GM19043 (cell line): ENCODE measurements at regions not wholly inside any gene's neighbourhood (a gene's known extent, or its start where the extent isn't known, plus 50 kb on each side); places are given as distances from the start of the nearest gene placed in this dataset.

ENCODE experiments used
- ATAC-seq: cut with Tn5 transposase; IDR thresholded peaks from one replicate; pipeline ENCODE4 v1.9.1; 2021; ENCODE audit warnings: low read depth; ENCODE audit not compliant: unreplicated experiment

DNA sequence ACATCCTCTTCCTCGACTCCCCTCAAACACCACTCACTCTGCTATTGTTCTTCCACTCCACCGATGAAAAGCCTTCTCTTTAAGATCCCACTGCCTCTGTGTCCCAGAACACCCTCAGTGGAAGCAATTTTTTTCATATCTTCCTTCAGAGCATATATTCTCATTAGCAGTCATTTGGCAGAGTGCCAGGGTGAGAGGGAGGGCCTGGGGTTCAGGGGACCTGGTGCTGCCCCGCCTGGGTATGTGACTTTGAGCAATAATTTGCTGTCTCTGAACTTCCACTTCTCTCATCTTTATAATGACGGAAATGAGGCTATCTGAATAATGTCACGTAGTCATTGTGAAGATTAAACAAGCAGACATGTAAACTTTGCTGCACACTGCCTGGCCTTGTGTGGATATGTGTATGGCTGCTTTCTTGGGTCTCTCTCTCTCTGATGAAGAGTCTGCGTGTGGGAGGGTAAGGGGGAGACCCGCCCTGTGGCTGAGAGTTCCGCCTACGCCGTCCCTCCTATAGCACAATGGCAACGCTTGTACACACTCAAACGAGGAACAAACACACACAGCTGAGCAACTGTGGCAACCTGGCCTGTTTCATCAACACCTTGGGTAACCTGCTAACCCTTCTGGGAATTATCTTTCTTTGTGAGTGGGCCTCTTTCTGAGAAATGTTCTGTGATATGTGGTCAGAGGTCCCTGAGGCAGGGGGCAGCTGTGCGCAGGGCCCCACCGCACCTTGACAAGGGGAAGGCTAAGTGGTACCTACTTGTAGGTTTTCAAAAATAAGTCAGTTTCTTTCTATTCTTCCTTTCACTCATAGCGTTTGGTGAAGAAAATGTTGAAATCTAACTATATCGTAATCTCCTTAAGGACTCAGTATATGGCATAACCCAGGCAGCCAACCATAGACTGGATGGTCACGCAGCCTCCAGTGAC lies 369.8 kb downstream of the SV2B start:
- no peak for ATAC-seq

DNA sequence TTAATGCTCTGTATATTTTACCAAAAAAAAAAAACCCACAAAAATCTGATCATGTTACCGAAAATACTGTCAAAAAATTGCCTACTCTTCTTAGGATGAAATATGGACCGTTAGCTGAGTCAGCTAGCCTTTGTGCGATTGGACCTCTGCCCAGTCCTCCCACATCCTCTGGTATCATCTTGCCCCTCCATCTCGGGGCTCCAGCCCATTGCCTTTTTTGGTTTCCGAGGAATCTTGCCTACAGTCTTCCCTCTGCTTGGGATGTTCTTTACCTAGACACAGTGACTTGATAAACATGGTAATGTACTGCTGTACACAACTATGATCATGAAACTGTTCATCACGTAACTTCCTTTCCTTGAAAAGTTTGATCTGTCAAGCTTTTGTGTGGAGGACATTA lies 371.4 kb downstream of the SV2B start:
- no peak for ATAC-seq

DNA sequence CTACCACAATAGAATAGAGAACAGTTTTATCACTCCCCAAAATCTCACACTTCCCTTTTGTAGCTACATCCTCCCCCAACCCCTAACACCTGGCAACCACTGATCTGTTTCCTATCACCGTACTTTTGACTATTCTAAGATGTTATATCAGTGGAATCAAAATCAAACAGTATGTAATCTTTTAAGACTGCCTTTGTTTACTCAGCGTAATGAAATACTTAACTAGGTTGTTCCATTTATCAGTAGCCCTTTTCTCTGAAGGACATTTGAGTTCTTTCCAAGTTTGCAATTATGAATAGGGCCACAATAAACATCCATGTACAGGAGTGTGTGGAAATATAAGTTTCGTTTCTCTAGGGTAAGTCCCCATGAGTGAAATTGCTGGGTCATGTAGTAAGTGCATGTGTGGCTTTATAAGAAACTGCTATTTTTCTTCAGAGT lies 372.3 kb downstream of the SV2B start:
- no peak for ATAC-seq

DNA sequence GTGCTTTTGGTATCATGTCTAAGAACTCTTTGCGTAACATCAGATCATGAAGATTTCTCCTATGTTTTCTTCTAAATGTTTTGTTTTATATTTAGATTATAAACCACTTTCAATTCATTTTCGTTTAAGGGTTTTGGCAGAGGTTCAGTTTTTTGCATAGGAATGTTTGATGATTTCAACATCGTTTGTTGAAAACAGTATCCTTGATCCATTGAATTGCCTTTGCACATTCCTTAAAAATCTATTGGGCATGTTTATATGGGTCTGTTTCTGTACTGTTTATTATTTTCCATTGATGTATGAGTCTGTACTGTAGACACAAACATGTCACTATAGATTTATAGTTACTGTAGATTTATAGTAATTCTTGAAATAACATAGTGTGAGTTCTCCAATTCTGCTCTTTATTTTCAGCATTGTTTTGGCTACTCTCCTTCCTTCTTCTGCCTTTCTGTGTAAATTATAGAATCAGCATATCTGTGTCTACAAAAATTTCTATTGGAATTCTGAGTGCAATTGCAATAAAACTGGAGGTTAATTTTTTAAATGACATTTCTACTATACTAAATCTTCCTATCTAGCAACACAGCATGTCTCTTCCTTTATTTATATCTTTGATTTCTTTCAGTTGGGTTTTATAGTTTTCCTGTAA lies 374.0 kb downstream of the SV2B start:
- no peak for ATAC-seq

DNA sequence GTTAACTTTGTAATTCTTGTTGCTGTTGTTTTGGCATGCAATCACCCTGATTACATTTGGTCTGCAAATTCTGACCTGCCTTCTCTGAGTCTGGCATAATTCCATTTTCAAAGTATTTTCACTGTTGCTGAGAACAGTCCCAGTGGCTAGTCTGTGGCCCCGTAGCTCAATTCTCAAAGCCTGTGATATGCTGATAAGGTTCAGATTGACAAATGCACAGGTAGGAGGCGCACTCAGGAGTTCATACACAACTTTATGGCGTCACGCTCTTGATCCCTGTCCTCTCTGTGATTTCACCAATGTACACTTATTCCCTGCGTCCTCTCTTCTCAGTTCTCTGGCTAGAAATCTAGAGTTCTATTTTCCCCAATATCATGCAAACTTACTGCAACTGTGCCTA lies 376.6 kb upstream of the SLCO3A1 start:
- no peak for ATAC-seq

DNA sequence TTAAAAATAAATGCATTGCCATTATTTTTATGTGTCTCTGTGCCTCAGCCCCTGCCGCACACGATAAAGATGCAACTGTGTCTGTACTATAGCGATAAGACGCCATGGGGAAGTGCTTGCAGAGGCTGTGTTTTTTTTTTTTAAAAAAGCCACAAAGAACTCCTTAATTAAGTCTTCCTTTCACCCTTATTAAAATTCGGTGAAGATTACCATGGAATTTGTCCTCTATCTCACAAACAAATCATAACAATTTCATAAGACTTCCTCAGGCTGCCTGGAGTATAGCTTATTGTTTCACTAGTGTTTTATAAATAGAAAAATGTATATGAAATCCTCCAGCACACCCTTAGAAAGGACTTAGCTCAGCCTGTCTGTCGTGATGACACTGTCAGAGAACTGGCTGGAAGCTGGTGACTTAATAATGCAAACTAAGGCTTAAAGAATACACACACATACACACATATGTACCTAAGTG lies 374.8 kb upstream of the SLCO3A1 start:
- no peak for ATAC-seq

DNA sequence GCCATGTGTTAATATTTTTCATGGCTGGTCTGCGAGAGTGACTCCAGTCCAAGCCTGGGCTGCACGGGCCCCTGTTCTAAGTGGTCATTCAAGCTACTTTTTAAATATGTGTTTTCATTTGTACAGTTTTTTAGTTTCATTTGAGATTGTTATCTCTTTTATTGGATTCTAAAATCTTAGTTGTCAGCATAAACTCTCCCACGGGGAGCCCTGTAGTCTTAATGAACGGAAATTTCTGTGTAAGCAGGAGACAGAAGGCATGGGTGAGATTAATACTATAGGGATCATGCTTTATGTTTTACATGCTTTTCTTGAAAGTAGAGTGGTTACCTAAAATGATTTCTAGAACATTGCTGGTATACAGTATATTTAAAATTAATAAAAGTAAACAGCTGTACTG lies 373.1 kb upstream of the SLCO3A1 start:
- no peak for ATAC-seq

DNA sequence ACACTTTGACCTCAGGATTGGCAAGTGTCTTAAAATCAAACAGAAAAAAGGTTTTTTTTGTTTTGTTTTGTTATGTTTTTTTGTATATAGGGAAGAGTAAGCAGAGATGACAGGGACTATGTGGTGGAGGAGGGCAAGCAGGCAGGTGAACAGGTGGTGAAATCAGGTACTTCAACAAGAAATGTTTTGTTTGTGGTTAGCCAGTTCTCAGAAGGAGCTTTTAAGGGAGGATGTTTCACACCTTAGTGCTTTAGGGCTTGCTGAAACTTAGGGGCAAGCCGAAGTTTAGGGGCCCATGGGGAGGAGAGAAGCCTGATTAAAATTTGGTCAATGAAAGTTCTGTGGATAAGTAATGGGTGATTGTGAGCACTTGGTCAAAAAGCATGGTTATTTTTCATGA lies 370.7 kb upstream of the SLCO3A1 start:
- no peak for ATAC-seq

DNA sequence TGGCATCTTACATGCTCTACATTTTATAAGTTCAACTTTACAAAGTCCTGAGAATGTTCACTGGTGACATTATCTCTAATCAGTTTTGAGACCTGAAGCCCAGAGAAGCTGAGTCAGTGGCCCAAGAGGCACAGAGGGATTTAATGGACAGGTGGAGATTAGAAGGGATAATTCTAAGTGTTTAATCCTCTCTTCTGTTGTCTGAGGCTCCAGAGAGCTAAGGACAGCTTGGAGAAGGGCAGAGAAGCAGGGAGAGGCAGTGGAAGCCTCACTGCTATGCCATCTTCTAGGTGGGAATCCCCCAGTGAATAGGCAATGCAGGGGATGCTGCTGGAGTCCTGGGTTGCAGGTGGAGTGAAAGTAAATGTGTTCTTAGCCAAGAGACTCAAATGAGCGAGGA lies 369.4 kb upstream of the SLCO3A1 start:
- no peak for ATAC-seq

DNA sequence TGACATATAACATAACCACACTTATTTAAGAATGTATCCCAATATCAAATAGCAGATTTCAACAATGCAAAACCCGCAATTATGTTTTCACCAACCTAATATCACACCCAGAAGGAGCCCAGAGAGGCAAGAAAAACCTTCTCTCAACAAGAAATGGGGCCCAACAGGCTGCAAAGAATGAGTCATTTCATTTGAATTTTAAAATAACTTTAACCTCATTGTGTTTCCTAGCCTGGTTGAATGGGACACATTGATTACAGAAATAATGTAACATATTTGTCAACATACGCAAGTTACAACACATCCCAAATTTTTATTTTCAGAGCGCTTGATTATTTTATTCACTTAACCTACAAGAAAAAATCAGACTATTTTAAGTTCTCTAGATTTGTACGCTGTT lies 365.1 kb upstream of the SLCO3A1 start:
- no peak for ATAC-seq

DNA sequence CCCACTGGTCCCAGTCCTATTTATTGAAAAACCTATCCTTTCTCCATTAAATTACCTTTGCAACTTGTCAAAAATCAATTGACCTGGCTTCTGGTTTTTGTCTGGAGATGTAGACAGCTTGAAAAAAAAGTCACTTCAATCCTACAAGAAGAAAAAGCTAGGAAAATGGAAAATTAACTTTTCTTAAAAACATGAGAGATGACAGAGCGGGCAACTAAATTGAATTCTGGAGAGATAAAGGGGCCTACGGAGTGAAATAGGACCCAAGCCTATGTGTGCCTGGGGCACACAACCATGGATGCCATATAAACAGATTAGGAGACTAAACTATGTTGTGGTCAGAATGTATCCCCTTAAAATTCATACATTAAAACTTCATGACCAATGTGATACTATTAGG lies 363.3 kb upstream of the SLCO3A1 start:
- ATAC-seq, result no peak

DNA sequence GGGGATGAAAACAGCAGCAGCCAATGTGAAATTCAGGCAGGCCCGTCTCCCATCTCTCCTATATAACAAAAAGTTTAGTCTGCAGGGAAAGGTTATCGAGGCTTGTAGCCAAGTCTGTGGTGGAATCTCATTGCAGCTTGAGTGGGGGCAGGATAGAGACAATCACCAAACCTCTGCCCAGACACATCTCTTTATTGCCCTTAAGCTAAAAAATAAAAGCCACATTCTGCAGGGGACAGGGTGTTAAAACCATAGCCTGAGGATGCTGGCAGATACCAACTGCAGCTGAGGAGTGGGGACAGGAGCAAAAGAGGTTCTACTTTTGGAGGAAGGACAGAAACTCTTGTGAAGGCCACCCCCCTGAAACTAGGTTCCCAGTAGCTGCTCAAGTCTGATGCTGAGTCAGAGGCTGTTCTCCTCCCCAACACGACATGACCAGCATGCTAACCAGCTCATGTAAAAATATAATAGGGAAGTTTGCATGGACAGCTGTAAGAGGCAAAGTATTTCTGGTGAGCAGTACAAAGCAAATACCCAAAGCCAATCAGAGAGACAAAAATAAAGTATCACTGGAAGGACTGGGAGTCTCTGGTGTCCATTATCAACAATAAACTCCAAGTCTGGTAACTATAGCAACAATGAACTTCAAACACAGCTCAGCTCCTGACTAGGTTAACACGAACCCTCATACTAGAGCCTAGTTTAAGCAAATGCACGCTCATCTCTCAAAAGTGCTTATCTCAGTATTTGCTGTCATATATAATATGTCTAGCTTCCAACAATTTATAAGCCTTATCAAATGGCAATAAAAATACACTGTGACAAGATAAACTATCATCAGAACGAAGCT lies 362.2 kb upstream of the SLCO3A1 start:
- no peak for ATAC-seq

DNA sequence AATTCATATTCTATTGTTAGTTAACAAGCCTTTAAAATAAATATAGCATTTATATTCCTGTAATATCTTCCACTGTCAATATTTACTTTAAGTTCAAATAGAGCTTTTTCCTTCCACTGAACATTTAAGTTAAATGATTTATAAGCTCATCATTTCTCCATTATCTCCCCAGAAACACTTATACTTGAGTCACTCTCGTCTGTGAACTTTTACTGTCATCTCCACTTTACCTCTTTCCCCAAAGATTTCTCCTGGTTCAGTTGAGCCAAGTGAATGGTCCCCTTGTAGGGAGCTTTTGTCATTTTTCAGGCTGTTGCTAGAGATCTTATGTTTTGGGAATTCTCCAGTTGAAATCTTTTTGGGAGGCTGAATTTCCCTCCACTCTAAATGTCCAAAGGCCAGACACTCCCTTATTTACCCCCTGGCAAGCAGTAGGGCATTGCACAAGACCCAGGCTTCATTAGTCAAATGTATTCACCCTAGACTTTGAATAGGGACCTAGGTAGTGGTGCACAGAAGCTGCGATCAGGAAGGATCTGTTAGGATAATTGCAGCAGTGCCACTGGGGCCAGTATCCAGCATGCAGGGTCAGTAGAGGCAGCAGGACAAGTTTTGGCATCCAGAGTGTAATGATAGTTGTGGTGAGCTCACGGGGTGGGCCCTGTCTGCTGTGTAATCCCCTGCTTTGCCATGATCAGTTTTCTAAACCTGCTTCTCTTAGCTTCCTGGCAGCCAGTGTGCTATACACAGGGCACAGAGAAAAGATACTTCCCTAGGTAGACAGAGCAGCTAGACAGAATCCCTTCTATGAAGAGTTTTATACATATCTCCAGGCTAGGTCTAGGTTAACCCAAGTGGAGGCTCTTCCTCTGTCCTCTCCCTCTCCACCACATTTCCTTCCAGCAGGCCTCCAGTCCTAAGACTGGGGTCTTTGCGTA lies 356.5 kb upstream of the SLCO3A1 start:
- no peak for ATAC-seq

DNA sequence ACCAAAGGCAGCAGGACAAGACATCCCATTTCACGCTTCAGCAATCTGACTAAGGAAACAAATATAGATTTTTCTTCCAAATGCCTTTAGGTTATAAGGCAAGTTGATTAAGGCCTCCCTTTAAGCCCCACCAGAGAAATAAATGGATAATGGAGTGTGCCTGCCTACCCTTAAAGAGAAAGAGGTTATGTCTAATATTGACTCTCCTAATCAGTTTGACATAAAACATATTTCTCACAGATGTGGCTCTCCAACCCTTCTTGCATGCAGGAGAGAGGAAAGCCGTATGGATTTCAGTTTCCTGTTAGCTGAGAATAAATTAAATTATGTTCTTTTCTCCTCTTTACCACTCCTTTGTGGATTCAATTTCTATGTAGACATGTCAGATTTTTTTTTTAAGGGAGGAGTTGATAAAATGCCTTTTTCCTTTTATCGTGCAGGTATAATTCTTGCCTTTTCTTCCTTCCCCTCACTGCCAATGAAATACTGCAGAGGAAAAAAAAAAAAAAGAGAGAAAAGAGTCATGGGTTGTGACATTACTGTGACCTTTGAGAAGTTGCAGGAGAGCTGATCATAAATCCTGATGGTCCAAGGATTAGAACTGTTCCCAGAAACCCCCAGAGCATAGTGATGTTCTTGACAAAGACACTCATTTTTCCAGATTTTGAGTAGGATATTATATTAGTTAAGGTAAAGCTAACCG lies 355.3 kb upstream of the SLCO3A1 start:
- no peak for ATAC-seq

DNA sequence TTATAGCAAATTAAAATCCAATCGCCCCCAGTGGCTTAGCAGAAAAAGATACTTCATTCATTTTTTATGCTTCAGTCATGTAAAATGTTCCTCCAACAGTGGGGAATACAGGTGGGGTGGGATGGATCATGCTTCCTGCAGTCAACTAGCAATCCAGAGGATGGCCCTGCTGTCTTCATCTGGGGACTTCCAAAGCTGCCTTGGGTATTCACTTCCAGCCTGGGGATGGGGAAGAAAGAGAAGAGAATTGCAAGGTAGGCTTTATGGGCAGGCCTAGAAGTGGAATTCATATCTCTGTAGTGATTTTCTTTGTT lies 354.8 kb upstream of the SLCO3A1 start:
- ATAC-seq, result no peak

DNA sequence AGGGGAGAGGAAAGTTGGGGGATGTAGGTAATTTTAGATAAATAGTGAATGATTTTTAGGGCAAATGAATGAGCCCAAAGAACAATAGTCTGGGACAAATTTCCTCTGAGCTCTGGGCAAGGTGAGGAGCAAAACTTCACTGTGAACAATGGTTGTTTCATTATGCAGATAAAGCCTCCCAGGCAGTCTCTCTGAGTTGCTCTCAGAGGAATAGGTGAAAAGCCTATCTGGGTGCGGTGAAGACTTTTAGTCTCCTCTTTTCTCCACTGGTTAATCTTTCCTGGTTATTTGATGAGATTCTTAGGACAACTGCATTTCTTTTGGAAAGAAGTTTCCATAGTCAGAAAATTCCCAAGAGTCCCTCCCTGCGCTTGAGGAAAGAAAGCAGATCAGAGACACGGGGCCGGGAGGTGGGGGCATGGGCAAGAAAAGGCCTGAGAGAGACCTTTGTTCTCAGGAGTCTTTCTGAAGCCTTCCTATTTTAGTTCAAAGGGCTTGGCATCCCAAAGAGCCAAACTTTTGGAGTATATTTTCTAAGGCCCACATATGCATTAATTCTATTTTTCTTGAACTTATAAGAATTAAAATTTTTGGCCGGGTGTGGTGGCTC lies 353.6 kb upstream of the SLCO3A1 start:
- ATAC-seq, result no peak

DNA sequence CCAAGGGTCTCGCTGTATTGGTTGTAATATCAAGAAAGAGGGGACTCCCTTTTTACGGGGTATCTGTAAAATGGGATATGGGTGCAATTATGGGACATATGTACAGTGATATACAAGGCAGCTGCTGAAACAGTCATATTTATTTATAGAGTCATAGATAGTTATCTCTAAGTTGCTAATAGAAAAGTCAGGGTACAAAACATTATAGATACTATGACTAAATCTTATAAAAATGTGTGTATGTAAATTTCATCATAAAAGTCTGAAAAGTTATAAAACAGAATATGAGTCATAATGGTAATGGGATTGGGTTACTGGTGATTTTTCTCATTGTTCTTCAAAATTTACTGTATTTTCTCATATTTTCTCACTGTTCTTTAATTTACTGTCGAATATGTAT lies 344.9 kb upstream of the SLCO3A1 start:
- no peak for ATAC-seq

DNA sequence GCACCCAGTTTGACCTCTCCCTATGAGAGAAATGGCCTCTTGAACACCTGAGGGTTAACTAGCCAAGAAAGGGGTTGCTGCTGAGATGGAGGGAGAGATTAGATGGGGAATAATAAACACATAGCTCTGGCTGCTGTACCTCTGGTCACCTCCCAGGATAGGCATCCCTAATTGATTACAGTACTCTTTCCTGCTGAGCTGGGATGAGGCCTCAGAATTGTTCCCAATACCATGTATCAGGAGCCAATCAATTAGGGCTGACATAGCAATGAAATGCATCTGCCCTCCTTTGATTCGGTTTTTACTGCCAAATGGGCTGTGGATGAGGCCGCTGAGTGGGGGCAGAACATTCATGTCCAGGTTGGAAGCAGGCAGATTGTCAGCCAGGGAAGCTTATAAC lies 339.4 kb upstream of the SLCO3A1 start:
- no peak for ATAC-seq

DNA sequence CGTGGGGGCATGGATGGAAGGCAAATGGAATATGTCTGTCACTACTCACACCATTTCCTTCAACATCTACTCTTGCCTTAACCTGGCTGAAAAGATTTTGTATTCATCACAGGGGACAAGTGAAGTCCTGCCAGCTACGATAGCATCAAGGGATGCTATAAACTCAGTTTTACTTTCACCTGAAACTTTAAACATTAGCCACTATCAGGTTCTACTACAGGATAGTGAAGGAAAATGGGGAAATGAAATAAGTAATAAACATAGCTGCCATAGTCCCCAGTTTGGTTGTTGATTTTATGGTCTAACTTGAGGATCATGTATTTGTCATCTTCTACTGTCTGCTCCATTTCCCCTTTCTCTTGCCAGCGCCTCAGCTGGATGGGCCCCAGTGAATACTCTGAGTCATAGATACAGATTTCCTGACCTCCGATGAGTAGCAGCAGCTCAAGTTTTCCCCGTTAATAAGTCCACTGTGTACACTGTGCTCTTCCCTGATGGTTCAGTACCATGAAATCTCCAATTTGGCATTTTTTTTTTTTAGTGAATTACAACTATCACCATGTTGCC lies 338.2 kb upstream of the SLCO3A1 start:
- ATAC-seq, result no peak
